ENCODE measurements at regions not wholly inside any gene's neighbourhood (a gene's known extent, or its start where the extent isn't known, plus 50 kb on each side); places are given as distances from the start of the nearest gene placed in this dataset.

GRCh38 chr1:56418151-56418631 is 161.2 kb downstream of the PLPP3 start:
- Histone ChIP-seq H3K9ac (ENCODE audit: insufficient read depth, low read depth, low read length) (no peak overlapping the region), H3K4me3 (replicated peaks in 1 of 3; ENCODE audit: insufficient read depth in 1 of 3, low read depth in 2 of 3, low read length in 3 of 3) (no peak overlapping the region), H3K4me2 (ENCODE audit: low read depth, low read length) (no peak overlapping the region), H3K4me1 (ENCODE audit: insufficient read depth, low read length) (peaks cover 67% of the 10 kb centered on the region), H3K36me3 (replicated peaks in 1 of 2; ENCODE audit: control insufficient read depth in 1 of 2, insufficient read depth in 2 of 2, low read length in 2 of 2) (no peaks in the 10 kb centered on the region), H3K27ac (ENCODE audit: extremely low read length, insufficient read depth, low read length) (no peak overlapping the region), H3K9me3 (ENCODE audit: low read length) (no peaks in the 10 kb centered on the region), H3K27me3 (ENCODE audit: control insufficient read depth in 1 of 2, insufficient read depth in 2 of 2, low read length in 2 of 2) (no peaks in the 10 kb centered on the region), H3K79me2 (ENCODE audit: insufficient read depth, low read length) (no peaks in the 10 kb centered on the region), H2AFZ (ENCODE audit: low read length) (no peak overlapping the region), H4K20me1 (ENCODE audit: insufficient read depth, low read length) (no peaks in the 10 kb centered on the region)
- WGBS (ENCODE audit: low lambda C conversion rate), result 96% methylated on average over 3 of the region's 6 CpGs
- TF ChIP-seq CREB1 (IDR thresholded peaks at IDR 0.05) (no peak), CREB1 (CRISPR knock-in tag; IDR thresholded peaks at IDR 0.05) (no peak), SKI (IDR thresholded peaks at IDR 0.05; ENCODE audit: partially characterized antibody) (no peak)
- DNase-seq (ENCODE audit: low spot score) (no peak), ATAC-seq (no peak), FAIRE-seq (no peak)
- in situ Hi-C loops (cut with HindIII; ENCODE audit: extremely low pct_ligation_motif_present, low pct_unique_long_range_greater_than_20kb) (loop anchor here (5.0 kb wide), 1 partner anchor 154 kb away; no protein-coding TSS in a partner anchor), intact Hi-C loops (cut with micrococcal nuclease; ENCODE audit: unreplicated experiment) (no loop called here)
- no TSS peak for BruUV-seq (replicated peaks)
- ChIA-PET CTCF (ENCODE audit: low intra/inter-chr PET ratio, low total read pairs) (no interaction called here), POLR2A (interaction anchor here (0.6 to 0.9 kb wide), 2 partner anchors 19 to 145 kb away, joined by 3 read pairs; no protein-coding TSS in a partner anchor)

GRCh38 chr1:56417646-56418045 is 161.7 kb downstream of the PLPP3 start:
- Histone ChIP-seq H3K9ac (ENCODE audit: insufficient read depth, low read depth, low read length) (no peak overlapping the region), H3K27me3 (ENCODE audit: control insufficient read depth in 1 of 2, insufficient read depth in 2 of 2, low read length in 2 of 2) (no peaks in the 10 kb centered on the region), H3K79me2 (ENCODE audit: insufficient read depth, low read length) (no peaks in the 10 kb centered on the region), H3K4me2 (ENCODE audit: low read depth, low read length) (no peak overlapping the region), H2AFZ (ENCODE audit: low read length) (no peak overlapping the region), H3K9me3 (ENCODE audit: low read length) (no peaks in the 10 kb centered on the region), H3K27ac (ENCODE audit: extremely low read length, insufficient read depth, low read length) (no peak overlapping the region), H3K4me1 (ENCODE audit: insufficient read depth, low read length) (peaks cover 66% of the 10 kb centered on the region), H4K20me1 (ENCODE audit: insufficient read depth, low read length) (no peaks in the 10 kb centered on the region), H3K4me3 (replicated peaks in 1 of 3; ENCODE audit: insufficient read depth in 1 of 3, low read depth in 2 of 3, low read length in 3 of 3) (no peak overlapping the region), H3K36me3 (replicated peaks in 1 of 2; ENCODE audit: control insufficient read depth in 1 of 2, insufficient read depth in 2 of 2, low read length in 2 of 2) (no peaks in the 10 kb centered on the region)
- ChIA-PET CTCF (ENCODE audit: low intra/inter-chr PET ratio, low total read pairs) (no interaction called here), POLR2A (interaction anchor here (0.6 to 0.9 kb wide), 3 partner anchors 19 to 146 kb away, joined by 3 read pairs; no protein-coding TSS in a partner anchor)
- WGBS (ENCODE audit: low lambda C conversion rate), result 97% methylated on average over 4 of the region's 4 CpGs
- no peak for ATAC-seq
- in situ Hi-C loops (cut with HindIII; ENCODE audit: extremely low pct_ligation_motif_present, low pct_unique_long_range_greater_than_20kb) (loop anchor here (5.0 kb wide), 1 partner anchor 155 kb away; no protein-coding TSS in a partner anchor), intact Hi-C loops (cut with micrococcal nuclease; ENCODE audit: unreplicated experiment) (no loop called here)
- DNase-seq (ENCODE audit: low spot score), result no peak
- no TSS peak for BruUV-seq (replicated peaks)
- no peak for FAIRE-seq
- no peak for TF ChIP-seq ZC3H13 (CRISPR knock-in tag; IDR thresholded peaks at IDR 0.05)
- 0 out of 2 replicates have a peak, but pooled peaks have one; percentile 7 for TF ChIP-seq RARA (CRISPR knock-in tag; IDR thresholded peaks at IDR 0.05)
- no peak for TF ChIP-seq PCBP2 (optimal IDR thresholded peaks at IDR 0.05; ENCODE audit: low read depth, low read length, poor library complexity, severe bottlenecking)
- TF ChIP-seq ZNF556 (CRISPR knock-in tag; IDR thresholded peaks at IDR 0.05; ENCODE audit: borderline replicate concordance), result no peak
- TF ChIP-seq ZNF878 (CRISPR knock-in tag; IDR thresholded peaks at IDR 0.05), result peak; percentile 49; the same call in 1 of the 2 replicates
- no peak for TF ChIP-seq ETV6 (CRISPR knock-in tag; conservative IDR thresholded peaks at IDR 0.05)
- TF ChIP-seq SMAD9 (CRISPR knock-in tag; IDR thresholded peaks at IDR 0.05), result no peak
- TF ChIP-seq SNAPC2 (CRISPR knock-in tag; IDR thresholded peaks at IDR 0.05), result no peak
- TF ChIP-seq MAFF (IDR thresholded peaks at IDR 0.05; ENCODE audit: low read depth, low read length), result no peak
- TF ChIP-seq CREB1 (IDR thresholded peaks at IDR 0.05), result peak; percentile 32; the same call in 1 of the 2 replicates
- TF ChIP-seq CREB1 (CRISPR knock-in tag; IDR thresholded peaks at IDR 0.05), result no peak; the same call in 1 of the 2 replicates
- no peak for TF ChIP-seq DDIT3 (CRISPR knock-in tag; IDR thresholded peaks at IDR 0.05)
- TF ChIP-seq ZKSCAN5 (CRISPR knock-in tag; IDR thresholded peaks at IDR 0.05), result no peak
